NB4 (cell line): ENCODE measurements at regions not wholly inside any gene's neighbourhood (a gene's known extent, or its start where the extent isn't known, plus 50 kb on each side); places are given as distances from the start of the nearest gene placed in this dataset.

ENCODE experiments used
- POLR2A ChIP-seq: IDR thresholded peaks from 2 replicates; pipeline ENCODE4 v1.6.1; 2011; ENCODE audit warnings: mild to moderate bottlenecking; ENCODE audit not compliant: insufficient read length; ENCODE audit errors: extremely low read depth
- TF ChIP-seq, protein P1 (sequence below): IDR thresholded peaks from one replicate; pipeline ENCODE4 v1.5.1; 2012; ENCODE audit warnings: low read depth, low read length

DNA sequence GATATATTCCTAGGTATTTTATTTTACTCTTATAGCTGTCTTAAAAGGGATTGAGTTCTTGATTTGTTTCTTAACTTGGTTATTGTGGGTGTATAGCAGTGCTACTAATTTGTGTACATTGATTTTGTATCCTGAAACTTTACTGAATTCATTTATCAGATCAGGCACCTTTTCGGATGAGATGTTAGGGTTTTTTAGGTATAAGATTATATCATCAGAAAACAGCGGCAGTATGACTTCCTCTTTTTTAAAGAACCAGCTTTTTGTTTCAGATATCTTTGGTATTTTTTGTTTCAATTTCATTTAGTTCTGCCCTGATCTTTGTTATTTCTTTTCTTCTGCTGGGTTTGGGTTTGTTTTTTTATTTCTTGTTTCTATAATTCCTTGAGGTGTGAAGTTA is 382.4 kb upstream of the ADGRB3 start:
- TF ChIP-seq, protein P1, sequence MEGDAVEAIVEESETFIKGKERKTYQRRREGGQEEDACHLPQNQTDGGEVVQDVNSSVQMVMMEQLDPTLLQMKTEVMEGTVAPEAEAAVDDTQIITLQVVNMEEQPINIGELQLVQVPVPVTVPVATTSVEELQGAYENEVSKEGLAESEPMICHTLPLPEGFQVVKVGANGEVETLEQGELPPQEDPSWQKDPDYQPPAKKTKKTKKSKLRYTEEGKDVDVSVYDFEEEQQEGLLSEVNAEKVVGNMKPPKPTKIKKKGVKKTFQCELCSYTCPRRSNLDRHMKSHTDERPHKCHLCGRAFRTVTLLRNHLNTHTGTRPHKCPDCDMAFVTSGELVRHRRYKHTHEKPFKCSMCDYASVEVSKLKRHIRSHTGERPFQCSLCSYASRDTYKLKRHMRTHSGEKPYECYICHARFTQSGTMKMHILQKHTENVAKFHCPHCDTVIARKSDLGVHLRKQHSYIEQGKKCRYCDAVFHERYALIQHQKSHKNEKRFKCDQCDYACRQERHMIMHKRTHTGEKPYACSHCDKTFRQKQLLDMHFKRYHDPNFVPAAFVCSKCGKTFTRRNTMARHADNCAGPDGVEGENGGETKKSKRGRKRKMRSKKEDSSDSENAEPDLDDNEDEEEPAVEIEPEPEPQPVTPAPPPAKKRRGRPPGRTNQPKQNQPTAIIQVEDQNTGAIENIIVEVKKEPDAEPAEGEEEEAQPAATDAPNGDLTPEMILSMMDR, result no peak
- no peak for TF ChIP-seq POLR2A
